ENCODE measurements at regions not wholly inside any gene's neighbourhood (a gene's known extent, or its start where the extent isn't known, plus 50 kb on each side); places are given as distances from the start of the nearest gene placed in this dataset.

- no peak for TF ChIP-seq POLR2AphosphoS5 (IDR thresholded peaks at IDR 0.05; ENCODE audit: low read depth, low read length)
- no peak for TF ChIP-seq SIN3A (IDR thresholded peaks at IDR 0.05; ENCODE audit: borderline replicate concordance, insufficient read depth, low read length)
- no peak for TF ChIP-seq TAF1 (IDR thresholded peaks at IDR 0.05; ENCODE audit: borderline replicate concordance, insufficient read depth, low read length)
These were observed 293.0 kb upstream of the TLE3 start for GRCh38 chr15:70390723-70391122.
